Right atrium auricular region (tissue), 2 donors: ENCODE measurements at regions not wholly inside any gene's neighbourhood (a gene's known extent, or its start where the extent isn't known, plus 50 kb on each side); places are given as distances from the start of the nearest gene placed in this dataset.

Source experiments
- DNase-seq: peaks from one replicate; pipeline ENCODE4 v3.0.0-alpha.2; 2019; ENCODE audit warnings: low spot score
- H3K27ac ChIP-seq, 2 donors: fragments of 200-600 bp; sonication (generic); 1 replicate in 1 of 2; 2 replicates in 1 of 2; pipeline ENCODE4 v1.5.1; 2016 to 2019
- H3K27me3 ChIP-seq, 2 donors: fragments of 200-600 bp; sonication (generic); one replicate each; pipeline versions ENCODE4 v1.5.1 to v1.6.0; 2017 to 2019
- H3K36me3 ChIP-seq: fragments of 200-600 bp; sonication (generic); one replicate; pipeline ENCODE4 v1.5.1; 2016
- H3K4me1 ChIP-seq, 2 donors: fragments of 200-600 bp; sonication (generic); one replicate each; pipeline versions ENCODE4 v1.5.1 to v1.6.0; 2017 to 2019
- H3K4me3 ChIP-seq, 2 donors: fragments of 200-600 bp; sonication (generic); 1 replicate in 1 of 2; 2 replicates in 1 of 2; pipeline ENCODE4 v1.5.1; 2017 to 2019; ENCODE audit warnings: mild to moderate bottlenecking in 1 of 2, moderate library complexity in 1 of 2
- H3K9me3 ChIP-seq, 2 donors: fragments of 200-600 bp; sonication (generic); one replicate each; pipeline ENCODE4 v1.5.1; 2019
- TF ChIP-seq, protein P1 (sequence below), 2 donors: fragments of 200-600 bp; sonication (generic); IDR thresholded peaks; one replicate each; pipeline ENCODE4 v1.5.1; 2019; ENCODE audit warnings: antibody characterized with exemption in 2 of 2

DNA sequence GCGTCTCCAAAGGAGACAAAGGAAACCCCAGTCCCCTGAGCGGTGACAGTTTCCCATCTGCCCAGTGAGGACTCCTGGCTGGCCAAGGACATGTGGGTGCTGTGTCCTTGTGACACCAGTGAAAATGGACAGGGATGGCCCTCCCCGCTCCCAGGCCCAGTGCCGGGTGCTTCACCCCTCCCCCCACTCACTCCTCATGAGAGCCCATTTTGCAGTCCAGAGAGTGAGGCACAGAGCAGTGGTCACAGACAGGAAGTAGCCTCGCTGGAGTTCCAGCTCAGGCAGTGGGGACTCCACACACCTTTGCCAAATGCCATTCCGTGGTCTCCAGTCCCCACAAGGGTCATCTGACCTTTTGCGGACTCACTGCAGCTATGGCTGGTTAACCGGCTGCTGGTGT is 642.9 kb downstream of the PTPRU start:
- TF ChIP-seq, protein P1, sequence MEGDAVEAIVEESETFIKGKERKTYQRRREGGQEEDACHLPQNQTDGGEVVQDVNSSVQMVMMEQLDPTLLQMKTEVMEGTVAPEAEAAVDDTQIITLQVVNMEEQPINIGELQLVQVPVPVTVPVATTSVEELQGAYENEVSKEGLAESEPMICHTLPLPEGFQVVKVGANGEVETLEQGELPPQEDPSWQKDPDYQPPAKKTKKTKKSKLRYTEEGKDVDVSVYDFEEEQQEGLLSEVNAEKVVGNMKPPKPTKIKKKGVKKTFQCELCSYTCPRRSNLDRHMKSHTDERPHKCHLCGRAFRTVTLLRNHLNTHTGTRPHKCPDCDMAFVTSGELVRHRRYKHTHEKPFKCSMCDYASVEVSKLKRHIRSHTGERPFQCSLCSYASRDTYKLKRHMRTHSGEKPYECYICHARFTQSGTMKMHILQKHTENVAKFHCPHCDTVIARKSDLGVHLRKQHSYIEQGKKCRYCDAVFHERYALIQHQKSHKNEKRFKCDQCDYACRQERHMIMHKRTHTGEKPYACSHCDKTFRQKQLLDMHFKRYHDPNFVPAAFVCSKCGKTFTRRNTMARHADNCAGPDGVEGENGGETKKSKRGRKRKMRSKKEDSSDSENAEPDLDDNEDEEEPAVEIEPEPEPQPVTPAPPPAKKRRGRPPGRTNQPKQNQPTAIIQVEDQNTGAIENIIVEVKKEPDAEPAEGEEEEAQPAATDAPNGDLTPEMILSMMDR (IDR thresholded peaks at IDR 0.05) = no peak
- Histone ChIP-seq H3K4me1 (peaks cover 0 to 6% of the 10 kb centered on the region in 2 donors), H3K27me3 (no peaks in the 10 kb centered on the region), H3K27ac (no peak overlapping the region), H3K4me3 (no peak overlapping the region), H3K36me3 (no peaks in the 10 kb centered on the region), H3K9me3 (no peaks in the 10 kb centered on the region)
- DNase-seq = no peak

DNA sequence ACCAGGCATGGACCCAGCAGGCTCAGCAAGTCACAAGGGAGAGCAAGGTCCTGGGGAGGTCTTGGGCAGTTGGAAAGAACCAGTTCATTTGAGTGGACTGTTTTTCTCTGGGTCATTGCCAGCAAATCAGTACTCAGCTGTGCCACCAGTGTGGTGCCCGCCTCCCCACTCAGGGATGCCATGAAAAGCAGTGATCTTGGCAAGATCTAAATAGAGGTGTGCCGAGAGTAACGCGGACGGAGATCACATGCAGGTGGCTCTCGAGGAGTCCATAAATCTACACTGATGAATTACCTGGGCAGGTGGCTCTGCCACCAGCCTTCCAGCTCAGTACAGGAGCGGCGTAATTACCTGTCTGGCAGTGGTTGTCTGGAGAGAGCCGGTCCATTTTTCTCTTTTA is 642.2 kb downstream of the PTPRU start:
- H3K27ac ChIP-seq = no peak overlapping the region
- H3K4me3 ChIP-seq = no peak overlapping the region
- H3K4me1 ChIP-seq = peaks cover 0 to 6% of the 10 kb centered on the region in 2 donors
- H3K9me3 ChIP-seq = no peaks in the 10 kb centered on the region
- H3K27me3 ChIP-seq = no peaks in the 10 kb centered on the region
- no peak for DNase-seq
- H3K36me3 ChIP-seq = no peaks in the 10 kb centered on the region
- TF ChIP-seq, protein P1 (IDR thresholded peaks at IDR 0.05) = no peak

DNA sequence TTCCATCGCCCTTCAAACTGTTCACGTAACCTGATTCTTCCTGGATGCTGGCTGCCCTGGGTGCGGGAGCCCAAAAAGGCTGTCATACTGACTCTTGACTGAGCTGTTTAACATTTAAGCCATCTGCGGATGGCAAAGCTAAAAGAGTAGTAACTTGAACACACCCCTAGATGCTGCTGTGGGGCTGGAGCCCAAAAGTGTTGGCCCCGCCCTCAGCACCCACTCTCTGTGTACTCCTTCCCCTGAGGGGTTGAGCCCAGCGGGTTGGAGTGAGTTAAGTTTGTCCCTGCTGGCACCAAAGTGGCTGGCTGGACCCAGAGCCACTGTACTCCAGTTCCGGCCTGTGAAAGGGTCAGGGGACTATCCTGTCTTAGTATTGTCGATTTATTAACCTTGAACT is 640.6 kb downstream of the PTPRU start:
- no peak overlapping the region for H3K4me3 ChIP-seq
- H3K27me3 ChIP-seq = peaks cover 0 to 2% of the 10 kb centered on the region in 2 donors
- H3K36me3 ChIP-seq = no peaks in the 10 kb centered on the region
- H3K4me1 ChIP-seq = peaks cover 0 to 6% of the 10 kb centered on the region in 2 donors
- DNase-seq = no peak
- no peaks in the 10 kb centered on the region for H3K9me3 ChIP-seq
- no peak overlapping the region for H3K27ac ChIP-seq
- TF ChIP-seq, protein P1 (IDR thresholded peaks at IDR 0.05) = no peak

DNA sequence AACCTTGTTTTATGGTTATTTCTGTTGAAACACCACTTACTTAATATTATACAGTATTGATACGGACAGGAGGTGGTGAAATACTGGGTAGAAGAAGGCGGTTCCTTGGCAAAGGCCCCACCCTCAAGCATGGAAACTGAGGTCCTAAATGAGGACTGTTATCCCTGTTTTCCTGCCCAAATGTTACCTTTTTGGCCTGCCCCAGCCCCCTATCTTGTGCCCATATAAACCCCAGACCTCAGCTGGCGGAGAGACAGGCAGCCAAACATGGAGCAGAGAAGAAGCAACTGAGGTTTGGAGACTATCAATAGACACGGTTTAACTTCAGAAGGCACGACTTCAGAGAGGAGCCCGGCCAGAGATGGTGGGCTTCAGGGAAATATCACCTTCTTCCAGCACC is 640.1 kb downstream of the PTPRU start:
- DNase-seq = no peak
- H3K27ac ChIP-seq = no peak overlapping the region
- no peak overlapping the region for H3K4me3 ChIP-seq
- peaks cover 0 to 2% of the 10 kb centered on the region in 2 donors for H3K27me3 ChIP-seq
- no peaks in the 10 kb centered on the region for H3K9me3 ChIP-seq
- no peaks in the 10 kb centered on the region for H3K36me3 ChIP-seq
- H3K4me1 ChIP-seq = peaks cover 0 to 6% of the 10 kb centered on the region in 2 donors
- TF ChIP-seq, protein P1 (IDR thresholded peaks at IDR 0.05) = no peak

DNA sequence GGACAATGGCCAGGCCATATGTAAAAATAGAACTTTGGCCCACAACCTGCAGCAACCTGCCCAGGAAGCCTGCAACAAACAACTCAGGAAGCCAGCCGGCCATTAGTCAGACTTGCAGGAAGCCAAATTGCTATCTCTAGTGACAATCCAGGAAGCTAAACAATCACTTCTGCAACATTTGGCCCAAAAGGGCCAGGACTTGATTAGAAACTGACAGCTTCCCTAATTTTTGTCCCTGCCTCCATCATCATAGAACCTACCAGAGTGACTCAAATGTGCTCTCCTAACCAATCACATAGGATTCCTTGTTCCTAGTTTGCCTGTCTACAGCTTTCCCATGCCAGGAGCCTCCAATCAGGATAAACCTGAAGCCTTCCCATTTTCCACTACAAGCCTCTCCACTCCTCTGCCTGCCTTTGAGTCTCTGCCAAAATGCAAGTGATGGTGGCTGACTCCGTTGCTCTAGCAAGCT is 639.3 kb downstream of the PTPRU start:
- Histone ChIP-seq H3K27ac (no peak overlapping the region), H3K4me3 (no peak overlapping the region), H3K27me3 (peaks cover 0 to 2% of the 10 kb centered on the region in 2 donors), H3K9me3 (no peaks in the 10 kb centered on the region), H3K36me3 (no peaks in the 10 kb centered on the region), H3K4me1 (peaks cover 0 to 6% of the 10 kb centered on the region in 2 donors)
- TF ChIP-seq, protein P1 (IDR thresholded peaks at IDR 0.05) = no peak
- no peak for DNase-seq

DNA sequence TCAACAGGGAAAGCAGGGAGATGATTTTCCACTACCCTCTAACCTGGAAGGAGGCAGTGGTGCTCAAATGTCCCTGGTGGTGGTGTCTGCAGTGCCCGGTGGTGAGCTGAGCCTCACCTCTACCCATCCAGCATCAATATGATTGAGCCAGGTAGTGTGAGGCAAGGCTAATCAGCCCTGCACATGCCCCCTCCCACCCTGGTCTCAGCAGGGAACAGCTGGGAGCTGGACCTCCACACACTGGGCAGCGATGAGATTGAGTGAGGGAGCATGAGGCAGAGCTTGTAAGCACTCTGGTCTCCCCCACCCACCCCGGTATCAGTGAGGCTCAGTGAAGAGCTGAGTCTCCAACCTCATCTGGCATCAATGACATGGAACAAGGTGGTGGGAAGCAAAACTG is 634.3 kb downstream of the PTPRU start:
- Histone ChIP-seq H3K27me3 (peaks cover 0 to 2% of the 10 kb centered on the region in 2 donors), H3K36me3 (no peaks in the 10 kb centered on the region), H3K4me3 (no peak overlapping the region), H3K4me1 (peaks cover 0 to 2% of the 10 kb centered on the region in 2 donors), H3K27ac (no peak overlapping the region), H3K9me3 (peaks cover 0 to 5% of the 10 kb centered on the region in 2 donors)
- no peak for DNase-seq
- TF ChIP-seq, protein P1 (IDR thresholded peaks at IDR 0.05) = no peak
